ENCODE measurements at regions not wholly inside any gene's neighbourhood (a gene's known extent, or its start where the extent isn't known, plus 50 kb on each side); places are given as distances from the start of the nearest gene placed in this dataset.

DNA sequence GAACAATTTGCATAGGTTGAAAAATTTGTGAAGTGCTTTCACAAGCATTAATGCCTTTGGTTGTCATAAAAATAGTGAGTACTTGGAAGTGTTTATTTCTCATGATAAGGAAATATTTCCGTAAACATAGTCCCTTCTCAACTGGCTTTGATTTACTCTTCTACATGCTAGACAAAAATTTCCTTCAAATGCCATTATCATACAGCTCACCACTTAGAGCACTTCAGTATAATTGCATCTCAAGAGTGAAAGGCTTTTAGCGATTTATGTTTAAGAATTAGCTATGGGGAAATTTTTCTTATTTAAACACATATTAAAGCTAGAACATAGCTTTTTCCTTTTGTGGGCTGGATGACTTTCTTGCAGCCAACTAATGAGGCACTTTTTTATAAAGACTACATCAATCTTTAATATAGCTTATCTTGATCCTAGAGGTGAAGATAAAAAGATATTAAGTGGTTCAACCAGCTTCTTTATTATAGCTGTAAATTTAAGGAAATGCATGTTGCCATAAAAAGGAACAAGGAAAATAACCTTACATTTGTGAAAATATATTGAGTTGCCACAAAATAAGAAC is 656.8 kb downstream of the SLITRK6 start:
- Histone ChIP-seq H3K27ac (no peak overlapping the region), H3K9me3 (peaks cover 0 to 6% (median 0%) of the 10 kb centered on the region in 11 donors), H3K4me1 (no peaks in the 10 kb centered on the region), H3K36me3 (no peaks in the 10 kb centered on the region), H3K27me3 (no peaks in the 10 kb centered on the region), H3K4me3 (no peak overlapping the region)
- 75 to 85% methylated on average over 2 of the region's 2 CpGs for WGBS, 2 donors
- no peak for DNase-seq
- no peak for ATAC-seq
- no peak for TF ChIP-seq CTCF (IDR thresholded peaks at IDR 0.05)
- intact Hi-C loops (cut with DNase I), result no loop called here

GRCh38 chr13:85141401-85141800 is 657.8 kb downstream of the SLITRK6 start:
- no peak overlapping the region for H3K4me3 ChIP-seq
- peaks cover 0 to 6% (median 0%) of the 10 kb centered on the region in 11 donors for H3K9me3 ChIP-seq
- no peak overlapping the region for H3K27ac ChIP-seq
- H3K4me1 ChIP-seq, result no peaks in the 10 kb centered on the region
- ATAC-seq, result no peak
- DNase-seq, result no peak
- no peaks in the 10 kb centered on the region for H3K27me3 ChIP-seq
- WGBS, 2 donors, result 53 to 57% methylated on average over 2 of the region's 2 CpGs
- no peaks in the 10 kb centered on the region for H3K36me3 ChIP-seq
- TF ChIP-seq CTCF (IDR thresholded peaks at IDR 0.05), result no peak
- intact Hi-C loops (cut with DNase I), result no loop called here

- 55 to 56% methylated on average over 1 of the region's 1 CpG for WGBS, 2 donors
These were observed 659.0 kb downstream of the SLITRK6 start for GRCh38 chr13:85140192-85140591.

DNA sequence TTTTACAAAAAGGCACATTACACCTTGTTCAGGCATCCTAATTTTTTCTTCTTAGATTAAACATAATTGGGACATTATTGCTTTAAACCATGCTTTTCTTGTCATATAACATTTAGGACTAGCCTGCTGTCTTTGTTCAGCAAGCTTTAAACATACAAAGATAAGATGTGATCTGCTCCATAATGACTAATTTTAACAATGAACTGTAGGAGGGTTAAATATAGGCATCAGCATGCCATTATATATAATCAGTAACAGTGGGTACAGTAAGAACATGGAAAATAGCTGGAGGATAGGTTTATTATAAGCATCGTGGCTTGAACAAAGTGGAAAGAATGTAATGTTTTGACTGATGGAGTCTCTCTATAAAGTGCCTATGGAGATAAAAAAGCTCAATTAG is 661.7 kb downstream of the SLITRK6 start:
- intact Hi-C loops (cut with DNase I), result no loop called here
- 23 to 30% methylated on average over 1 of the region's 1 CpG for WGBS, 2 donors
- H3K36me3 ChIP-seq, result no peaks in the 10 kb centered on the region
- no peak for DNase-seq
- H3K4me1 ChIP-seq, result no peaks in the 10 kb centered on the region
- ATAC-seq, result no peak
- H3K27ac ChIP-seq, result no peak overlapping the region
- no peak for TF ChIP-seq CTCF (IDR thresholded peaks at IDR 0.05)
- peaks cover 0 to 6% (median 0%) of the 10 kb centered on the region in 11 donors for H3K9me3 ChIP-seq
- H3K27me3 ChIP-seq, result no peaks in the 10 kb centered on the region
- H3K4me3 ChIP-seq, result no peak overlapping the region

More at GRCh38 chr13:85140192-85140591, 659.0 kb downstream of the SLITRK6 start:
- no peak for TF ChIP-seq CTCF (IDR thresholded peaks at IDR 0.05)
- ATAC-seq (no peak), DNase-seq (no peak)
- H3K27me3 ChIP-seq, result no peaks in the 10 kb centered on the region
- H3K27ac ChIP-seq, result no peak overlapping the region
- intact Hi-C loops (cut with DNase I), result no loop called here
- no peaks in the 10 kb centered on the region for H3K4me1 ChIP-seq
- peaks cover 0 to 6% (median 0%) of the 10 kb centered on the region in 11 donors for H3K9me3 ChIP-seq
- H3K36me3 ChIP-seq, result no peaks in the 10 kb centered on the region
- no peak overlapping the region for H3K4me3 ChIP-seq
